ENCODE measurements at regions not wholly inside any gene's neighbourhood (a gene's known extent, or its start where the extent isn't known, plus 50 kb on each side); places are given as distances from the start of the nearest gene placed in this dataset.

DNA sequence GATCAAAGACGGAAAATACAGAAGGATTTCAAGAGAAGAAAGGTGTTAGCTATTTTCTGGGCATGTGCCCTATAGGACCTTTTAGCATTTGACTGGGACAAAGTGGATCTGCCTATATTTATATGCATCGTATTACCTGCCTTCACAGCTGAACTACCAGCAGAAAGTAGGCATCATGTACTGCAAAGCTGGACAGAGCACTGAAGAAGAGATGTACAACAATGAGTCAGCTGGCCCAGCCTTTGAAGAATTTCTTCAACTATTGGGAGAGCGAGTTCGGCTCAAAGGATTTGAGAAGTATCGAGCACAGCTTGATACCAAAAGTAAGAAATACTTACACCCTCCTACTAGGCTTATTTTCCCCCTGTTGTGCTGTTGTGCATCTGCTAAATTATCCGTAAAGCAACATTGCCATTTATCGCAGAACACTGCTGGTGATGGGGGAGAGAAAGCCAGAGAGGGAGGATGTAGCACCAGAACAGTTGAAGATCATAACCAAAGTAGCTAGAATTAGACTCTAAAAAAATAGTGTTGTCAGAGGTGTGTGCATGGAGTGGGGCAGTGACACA is 282.0 kb upstream of the RGS6 start:
- no peak for DNase-seq

DNA sequence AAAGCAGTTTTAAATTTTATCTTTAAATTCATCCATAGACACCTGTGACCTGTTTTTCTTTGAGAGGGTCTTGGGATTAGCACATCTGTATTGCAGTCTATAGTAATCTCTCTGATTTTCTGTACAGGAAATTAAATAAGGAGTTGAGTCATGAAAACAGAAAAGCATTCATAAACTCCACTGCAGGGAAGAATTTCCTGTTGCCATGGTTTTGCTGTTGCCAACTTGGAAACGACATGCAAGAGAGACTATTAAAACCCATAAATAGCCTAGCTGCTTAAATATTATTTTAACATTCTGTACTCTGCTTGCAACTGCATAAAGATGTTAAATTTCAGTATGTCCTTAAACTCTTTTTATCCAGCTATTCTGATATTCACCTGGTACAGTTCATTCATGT is 281.0 kb upstream of the RGS6 start:
- DNase-seq, result no peak

DNA sequence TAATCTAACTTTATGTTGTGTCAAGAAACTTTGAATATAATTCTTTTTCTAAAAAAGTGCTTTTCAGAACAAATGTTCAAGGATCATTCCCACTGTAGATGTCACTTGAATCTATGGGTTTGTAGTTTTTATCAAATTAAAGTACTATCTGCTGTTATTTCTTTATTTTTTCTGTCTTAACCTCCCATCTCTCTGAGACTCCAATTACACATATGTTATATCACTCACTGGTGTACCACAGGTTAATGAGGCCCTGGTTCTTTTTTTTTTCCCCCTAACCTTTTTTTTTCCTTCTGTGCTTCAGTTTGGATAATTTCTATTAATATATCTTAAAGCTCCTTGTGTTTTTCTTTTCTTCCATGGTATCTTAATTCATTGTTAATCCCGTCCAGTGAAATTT is 279.9 kb upstream of the RGS6 start:
- no peak for DNase-seq

DNA sequence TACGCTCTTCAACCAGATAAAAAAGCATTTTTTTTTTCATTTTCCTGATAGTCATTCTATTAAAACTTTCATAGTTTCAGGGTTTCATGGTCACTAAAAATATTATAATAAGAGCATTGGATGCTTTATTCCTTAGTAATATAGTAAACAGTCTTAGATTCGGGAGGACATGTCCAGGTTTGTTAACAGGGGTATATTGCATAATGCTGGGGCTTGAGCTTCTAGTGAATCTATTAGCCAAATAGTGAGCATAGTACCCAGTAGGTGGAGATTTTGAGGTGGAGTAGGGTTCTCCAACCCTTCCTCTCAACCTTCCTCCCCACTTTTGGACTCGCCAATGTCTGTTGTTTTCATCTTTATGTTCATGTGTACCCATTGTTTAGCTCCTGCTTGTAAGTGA is 277.4 kb upstream of the RGS6 start:
- DNase-seq, result no peak

DNA sequence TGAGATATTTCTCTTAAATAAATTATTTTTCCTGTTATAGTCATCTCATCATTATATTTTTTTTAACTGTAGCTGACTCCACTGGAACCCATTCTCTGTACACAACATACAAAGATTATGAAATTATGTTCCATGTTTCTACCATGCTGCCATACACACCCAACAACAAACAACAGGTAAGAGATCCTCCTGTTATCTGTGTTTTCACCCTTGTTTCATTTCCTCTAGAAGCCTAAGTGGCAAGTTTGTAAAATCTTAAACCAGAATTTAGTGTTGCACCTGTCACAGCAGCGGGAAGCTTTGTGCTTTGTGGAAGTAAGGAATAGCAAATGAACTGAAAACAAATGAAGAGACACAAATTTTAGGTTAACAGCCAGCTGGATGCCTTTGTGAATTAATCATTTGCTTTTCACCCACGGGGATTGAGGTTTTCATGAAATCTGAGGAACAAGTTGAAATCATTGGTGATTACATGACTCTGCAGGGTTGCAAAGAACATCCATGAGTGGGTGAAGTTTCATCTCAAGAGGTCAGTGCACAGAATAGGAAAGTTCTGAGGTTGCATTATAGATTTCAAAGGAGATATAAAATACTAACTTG is 273.9 kb upstream of the RGS6 start:
- DNase-seq, result no peak

DNA sequence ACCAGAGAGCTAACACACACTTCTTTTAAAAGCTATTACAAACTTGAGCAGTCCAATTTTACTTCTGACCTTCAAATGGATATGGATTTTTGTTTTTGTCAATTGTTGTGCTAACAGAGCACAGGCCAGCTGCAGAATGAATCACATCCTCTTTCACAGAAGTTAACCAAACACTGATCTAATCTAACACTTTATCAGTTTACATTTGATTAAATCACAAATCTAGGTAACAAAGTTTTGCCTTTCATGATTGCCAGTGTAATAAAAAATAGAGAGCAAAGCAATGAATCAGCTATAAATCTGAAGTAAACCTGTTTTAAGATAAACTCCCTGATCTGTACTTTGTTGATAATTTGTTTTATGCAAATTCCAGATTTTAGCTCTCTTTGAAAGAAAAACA is 273.1 kb upstream of the RGS6 start:
- no peak for DNase-seq

DNA sequence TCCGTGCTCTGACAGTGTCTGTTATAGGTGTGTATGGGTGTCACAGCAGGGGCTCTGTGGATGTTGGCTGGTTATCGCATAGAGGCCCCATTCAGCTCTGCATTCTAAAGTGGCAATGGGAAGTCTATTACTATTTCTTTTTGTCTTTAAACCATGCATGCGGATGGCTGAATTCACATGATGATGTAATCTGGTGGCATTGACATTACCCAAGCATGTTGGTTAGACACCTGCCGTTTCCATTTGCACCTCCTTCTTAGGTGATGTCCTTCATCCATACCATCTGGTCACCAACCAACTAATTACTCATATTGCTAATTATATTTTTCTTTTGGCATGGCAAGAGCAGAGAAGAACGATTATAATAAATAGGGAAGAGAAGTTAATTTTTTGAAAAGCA is 270.8 kb upstream of the RGS6 start:
- no peak for DNase-seq

DNA sequence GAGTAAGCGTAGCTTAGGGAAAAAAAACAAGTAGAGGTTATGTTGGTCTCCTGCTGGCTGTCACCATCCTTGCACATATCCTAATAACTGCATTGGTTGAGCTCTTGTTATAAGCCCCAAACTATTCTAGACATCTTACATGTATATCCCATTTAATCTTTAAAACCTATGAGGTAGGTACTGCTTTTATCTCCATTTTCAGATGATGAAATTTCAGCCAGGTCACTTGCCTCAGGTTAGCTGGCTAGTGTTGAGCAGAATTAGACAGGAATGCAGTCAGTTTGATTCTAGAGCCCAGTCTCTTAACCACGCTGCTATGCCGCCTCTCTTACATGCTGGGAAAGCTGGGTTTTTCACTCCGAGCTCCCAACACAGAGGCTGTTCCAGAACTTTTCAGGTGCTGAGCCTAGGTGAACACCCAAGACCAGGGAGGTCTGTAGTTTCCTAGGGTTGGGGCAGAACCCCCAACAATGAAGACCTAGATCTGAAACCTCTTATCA is 269.9 kb upstream of the RGS6 start:
- no peak for DNase-seq

DNA sequence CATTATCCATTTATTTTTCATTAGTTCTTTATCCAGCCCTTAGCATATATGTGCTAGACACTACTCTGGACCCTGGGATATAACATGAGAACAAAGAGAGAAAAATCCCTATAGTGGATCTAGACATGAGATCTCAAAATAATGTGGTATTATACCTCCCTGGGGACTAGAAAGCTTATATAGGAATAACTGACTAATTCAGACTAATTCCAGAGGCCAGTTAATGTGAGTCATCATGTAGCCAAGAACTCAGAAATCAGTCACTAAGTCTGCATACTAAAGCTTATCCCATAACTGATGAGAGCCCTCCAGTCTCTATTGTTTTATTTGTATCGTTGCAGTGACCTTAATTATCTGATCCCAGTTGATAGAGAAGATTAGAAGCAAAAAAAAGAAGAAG is 267.1 kb upstream of the RGS6 start:
- DNase-seq, result no peak

DNA sequence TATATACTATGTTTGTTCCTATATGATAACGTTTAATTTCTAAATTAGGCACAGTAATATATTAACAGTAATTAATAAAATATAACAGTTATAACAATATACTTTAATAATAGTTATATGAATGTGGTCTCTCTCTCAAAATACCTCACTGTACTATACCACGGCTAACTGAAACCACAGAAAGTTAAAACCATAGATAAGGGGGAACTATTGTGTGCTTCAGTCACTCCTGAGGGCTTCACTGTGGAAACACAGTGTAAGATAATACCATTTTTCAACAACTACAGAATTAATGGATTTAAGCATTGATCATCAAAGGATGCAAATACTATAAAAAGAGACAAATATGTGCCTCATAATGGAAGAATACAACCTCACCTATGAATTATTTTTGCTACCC is 266.4 kb upstream of the RGS6 start:
- DNase-seq, result no peak

DNA sequence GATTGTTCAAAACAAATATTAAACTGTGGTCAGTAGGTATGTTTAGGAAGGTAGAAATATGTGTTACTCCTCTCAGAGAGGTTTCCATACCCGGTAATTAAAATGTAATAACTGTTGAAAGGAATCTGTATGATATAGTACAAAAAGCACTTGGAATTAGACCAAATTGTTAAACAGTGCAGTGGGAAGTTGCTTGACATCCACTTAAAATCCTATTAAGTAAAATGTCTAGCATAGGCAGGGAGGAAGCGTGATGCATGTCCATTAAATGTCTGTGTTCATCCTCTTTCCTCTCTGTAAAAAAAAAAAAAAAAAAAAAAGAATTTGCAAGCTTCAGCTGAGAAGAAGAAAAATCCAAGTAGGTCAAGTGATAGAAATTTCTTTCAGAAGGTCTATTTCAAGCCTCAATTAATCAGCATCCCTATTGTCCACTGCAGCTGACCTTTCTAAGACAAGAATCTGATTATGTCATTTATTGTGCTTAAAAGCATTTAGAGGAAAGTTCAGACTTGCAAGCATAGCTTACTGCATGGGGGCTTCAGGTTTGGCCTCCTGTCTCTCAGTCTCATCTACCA is 265.6 kb upstream of the RGS6 start:
- no peak for DNase-seq

DNA sequence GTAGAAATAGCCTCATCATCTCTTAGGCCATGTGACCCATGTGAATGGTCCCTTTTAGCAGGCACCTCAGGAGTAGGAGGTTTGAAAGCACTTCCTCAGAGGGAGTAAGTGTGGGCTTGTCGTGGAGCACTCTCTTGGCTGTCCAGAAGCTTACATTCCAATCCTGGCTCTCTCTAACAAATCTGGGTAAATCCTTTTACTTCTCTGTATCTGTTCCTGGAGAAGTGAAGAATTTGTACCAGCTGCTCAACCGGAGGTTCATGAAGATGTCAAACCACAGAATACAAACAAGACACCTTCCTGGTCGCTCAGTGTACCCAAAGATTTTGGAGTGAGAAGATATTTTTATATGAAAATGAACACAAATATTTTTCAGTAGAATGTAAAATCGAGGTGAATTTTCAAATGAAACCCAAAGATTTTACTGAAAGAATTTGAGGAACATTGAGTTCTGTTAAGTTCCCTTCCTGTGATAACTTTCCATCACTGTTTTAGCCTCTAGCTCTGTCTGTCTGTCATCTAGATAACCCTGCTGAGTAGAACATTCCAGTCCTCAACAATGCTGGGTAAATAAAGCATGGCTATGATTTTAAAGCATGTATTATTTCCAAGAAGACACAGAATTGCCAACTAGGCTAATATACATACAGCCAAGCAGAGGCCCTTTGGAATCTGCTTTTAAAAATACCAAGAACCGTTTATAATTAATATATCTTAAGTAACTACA is 263.9 kb upstream of the RGS6 start:
- DNase-seq, result no peak

DNA sequence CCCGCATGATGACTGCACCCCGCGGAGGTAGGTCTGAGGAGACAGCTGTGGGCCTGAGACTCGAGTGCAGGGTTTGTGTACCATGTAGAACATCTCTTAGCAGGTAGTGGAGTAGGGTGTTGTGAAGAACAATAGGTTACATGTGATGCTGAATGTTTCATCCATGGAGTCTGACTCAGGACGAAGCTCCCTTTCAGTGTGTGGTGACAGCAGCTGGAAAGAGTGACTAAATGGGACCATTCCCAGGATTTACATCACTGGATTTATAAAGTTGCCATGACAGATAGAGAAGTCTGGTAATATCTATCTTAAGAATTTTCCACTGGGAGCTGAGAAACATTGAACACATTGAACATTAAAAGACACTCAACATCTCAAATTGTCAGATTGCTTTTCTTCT is 259.6 kb upstream of the RGS6 start:
- no peak for DNase-seq

DNA sequence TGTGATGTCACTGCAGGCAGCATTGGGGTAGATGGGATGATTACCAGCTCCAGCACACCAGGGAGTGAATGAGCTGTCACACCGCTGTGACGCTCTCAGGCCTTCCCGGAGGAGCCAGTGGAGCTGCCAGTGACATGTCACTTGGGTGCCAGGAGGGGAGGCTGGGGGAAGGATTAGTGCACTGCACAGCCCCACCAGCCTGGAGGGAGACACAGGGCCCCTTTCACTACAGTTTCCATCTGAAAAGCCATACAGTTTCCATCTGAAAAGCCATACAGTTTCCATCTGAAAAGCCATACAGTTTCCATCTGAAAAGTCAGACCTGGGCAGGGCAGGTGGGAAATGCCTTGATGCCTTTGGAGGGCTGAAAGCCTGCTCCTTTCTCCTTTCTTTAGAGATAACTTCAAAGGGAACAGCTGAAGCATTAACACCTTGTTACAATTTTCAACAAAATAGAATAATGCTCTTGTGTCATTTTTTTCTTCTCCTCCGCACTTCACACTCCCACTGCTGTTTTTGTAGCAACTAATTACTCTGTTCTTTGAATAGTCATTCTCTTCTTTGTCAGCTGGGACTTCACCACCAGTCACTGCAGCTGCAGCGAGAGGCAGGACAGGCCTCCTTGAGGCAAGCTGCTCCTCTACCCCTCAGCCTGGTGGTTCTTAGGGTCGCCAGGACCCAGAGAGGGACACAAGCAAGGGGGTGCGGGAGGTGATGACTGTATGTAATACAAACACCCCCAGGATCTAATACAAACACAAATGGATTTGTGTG is 256.9 kb upstream of the RGS6 start:
- DNase-seq, result no peak

DNA sequence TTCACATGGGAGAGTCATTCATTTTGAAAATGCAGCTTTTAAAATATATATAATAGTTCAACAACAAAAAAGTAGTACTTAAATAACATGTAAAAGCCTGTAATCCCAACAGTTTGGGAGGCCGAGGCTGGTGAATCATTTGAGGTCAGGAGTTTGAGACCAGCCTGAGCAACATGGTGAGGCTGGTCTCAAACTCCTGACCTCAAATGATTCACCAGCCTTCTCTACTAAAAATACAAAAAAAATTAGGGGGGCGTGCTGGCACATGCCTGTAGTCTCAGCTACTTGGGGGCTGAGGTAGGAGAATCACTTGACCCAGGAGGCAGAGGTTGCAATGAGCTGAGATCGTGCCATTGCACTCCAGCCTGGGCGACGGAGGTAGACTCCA is 256.3 kb upstream of the RGS6 start:
- DNase-seq, result no peak

DNA sequence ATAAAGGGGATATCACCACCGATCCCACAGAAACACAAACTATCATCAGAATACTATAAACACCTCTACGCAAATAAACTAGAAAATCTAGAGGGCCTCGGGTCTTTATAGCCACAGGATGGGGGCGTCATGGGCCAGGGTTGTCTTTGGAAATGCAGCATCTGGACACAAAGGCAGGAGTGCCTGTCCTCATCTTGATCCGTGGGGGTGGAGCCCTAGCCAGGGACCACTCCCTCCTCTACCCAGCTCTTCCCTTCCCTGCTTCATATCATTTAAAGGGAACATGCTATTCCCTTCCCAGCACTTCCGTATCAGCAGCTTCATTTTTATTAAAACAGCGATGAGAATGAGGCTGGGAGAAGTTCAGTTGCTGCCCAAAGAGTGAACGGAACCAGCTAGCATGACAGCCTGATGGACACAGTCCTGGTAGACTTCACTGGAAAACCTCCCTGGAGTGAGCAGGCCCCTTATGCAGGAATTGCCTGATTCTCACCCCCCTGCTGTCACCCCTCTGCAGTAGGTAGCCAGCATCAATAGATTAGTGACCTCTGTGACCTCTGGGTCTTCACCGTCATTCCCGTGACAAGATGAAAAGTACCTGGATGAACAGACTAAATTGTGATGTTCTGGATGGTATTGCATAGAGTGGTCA is 251.4 kb upstream of the RGS6 start:
- DNase-seq, result no peak

DNA sequence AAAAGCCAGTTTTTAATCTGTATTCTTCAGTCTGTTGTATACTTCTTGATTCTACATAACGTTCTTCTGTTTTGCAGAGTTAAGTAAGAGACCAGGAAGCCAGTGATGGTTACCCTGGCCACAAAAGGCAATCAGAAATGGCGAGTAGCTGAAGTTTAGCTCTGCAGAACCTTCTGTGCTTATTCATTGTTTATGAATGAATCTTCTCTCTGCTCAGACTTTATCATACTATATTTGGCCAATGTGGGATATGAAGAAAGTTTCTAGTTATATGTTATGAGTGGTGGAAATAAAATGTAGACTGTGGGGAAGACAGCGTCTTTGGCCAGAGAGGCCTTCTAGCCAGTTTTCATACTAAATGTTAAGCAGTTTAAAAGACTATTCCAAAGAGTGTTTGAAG is 249.9 kb upstream of the RGS6 start:
- DNase-seq, result no peak

DNA sequence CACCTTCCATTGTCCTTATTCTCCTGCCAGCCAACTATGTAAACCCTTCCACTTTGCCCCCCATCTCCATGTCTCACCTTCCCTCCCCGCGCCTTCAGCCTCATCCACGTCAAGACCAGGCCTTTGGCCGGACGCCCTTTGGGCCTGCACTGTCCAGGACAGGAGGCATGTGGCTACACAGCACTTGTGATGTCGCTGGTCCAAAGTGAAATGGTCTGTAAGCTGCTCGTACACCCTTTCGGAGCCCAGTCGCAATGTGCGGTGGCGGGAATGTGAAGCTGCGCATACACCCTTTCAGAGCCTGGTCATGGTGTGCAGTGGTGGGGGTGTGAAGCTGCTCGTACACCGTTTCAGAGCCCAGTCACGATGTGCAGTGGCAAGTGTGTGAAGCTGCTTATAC is 247.9 kb upstream of the RGS6 start:
- DNase-seq, result no peak

DNA sequence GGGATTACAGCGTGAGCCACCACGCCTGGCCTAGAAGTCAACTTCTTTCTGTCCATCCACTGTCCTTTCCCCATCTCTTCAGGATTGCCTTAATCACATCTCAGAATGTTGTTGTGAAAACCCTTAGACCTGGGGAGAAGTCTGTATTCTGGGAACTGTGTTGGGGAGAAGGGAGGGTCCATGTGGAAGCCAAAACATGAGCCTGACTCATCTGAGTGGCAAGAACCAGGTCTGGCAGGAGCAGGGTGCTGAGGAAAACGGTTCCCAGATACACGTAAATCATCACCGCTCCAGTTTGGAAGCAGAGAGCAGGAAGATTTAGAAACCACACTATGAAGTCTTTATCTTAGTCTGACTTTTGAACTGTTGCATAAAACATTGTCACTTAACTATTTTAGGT is 245.6 kb upstream of the RGS6 start:
- no peak for DNase-seq

DNA sequence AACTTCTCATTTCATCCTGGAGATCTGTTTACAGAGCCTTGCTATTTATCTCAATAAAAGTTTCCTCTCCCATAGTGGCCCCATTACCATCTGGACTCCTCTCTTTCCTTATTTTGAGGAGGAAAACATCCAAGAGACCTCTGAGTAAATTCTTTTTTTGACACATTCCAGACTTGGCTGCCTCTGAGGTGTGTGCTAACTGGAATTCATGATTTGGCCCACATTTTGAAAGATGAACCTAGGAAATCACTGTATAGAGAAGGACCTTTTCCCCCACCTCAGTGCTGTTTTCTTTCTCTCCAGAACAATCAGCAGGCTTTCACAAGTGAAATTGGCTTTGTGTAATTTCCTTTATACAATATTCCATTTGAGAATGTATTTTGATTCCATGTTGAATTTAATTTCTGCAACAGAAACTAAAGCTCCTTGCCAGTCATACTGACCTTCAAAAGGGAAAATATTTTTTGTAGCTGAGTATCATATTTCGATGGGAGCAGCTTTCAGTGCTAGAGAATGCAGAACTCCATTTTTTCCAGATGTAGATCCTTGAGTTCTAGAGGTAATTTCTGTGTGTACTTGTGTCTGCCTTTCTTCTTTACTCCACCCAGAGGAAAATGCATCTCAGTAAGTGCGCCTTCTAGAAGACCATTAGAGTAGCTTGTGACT is 244.9 kb upstream of the RGS6 start:
- DNase-seq, result no peak

DNA sequence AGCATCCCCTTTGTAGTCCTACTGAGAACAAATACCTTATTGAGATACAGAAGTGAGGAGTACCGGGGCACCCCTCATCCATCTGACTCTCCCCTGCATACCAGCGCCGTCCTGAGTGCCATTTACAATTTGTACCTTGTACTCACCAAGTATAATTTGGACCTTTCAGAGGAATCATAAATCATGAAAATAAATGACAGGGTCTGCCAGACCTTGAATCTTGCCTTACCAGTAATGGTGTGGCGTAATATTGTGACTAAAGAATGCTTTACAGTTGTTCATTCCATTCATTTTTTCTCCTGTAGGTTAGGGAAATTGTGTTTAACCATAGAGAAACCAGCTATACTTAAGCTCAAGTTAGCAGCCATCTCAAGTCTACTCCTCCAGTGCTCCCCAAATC is 243.7 kb upstream of the RGS6 start:
- DNase-seq, result no peak

DNA sequence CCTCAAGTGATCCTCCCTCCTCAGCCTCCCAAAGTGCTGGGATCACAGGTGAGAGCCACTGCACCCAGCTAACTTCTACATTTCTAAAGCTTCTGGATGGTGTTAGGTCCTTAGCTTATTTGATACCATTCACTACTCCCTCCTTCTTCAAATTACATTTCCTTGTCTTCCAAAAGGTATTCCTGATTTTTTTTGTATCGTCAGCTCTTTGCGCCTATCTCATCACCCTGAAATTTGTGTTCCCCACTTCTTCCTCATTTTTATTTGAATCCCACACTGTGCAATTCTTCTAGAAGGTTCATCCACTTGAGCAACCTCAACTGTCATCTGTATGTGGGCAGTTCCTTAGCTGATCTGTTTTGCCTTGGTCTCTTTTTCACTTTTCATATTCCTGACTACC is 241.8 kb upstream of the RGS6 start:
- DNase-seq, result no peak
